BLaER1 treated with 17β-estradiol and CSF1 and Interleukin-3, amounts not matched to agents 10 nM and 100 nM (cell line): ENCODE measurements at regions not wholly inside any gene's neighbourhood (a gene's known extent, or its start where the extent isn't known, plus 50 kb on each side); places are given as distances from the start of the nearest gene placed in this dataset.

Experiments used
- H3K27ac ChIP-seq, 11 experiments: shearing (Covaris generic); formaldehyde crosslinking; 2 replicates each; pipeline ENCODE4 v1.8.1; 2022
- H3K27me3 ChIP-seq, 11 experiments: shearing (Covaris generic); formaldehyde crosslinking; 2 replicates each; pipeline ENCODE4 v1.8.1; 2022
- H3K36me3 ChIP-seq, 11 experiments: shearing (Covaris generic); formaldehyde crosslinking; 2 replicates each; pipeline ENCODE4 v1.8.1; 2022
- H3K4me1 ChIP-seq, 10 experiments: shearing (Covaris generic); formaldehyde crosslinking; 2 replicates each; pipeline ENCODE4 v1.8.1; 2022
- H3K4me2 ChIP-seq, 11 experiments: shearing (Covaris generic); formaldehyde crosslinking; 2 replicates each; pipeline ENCODE4 v1.8.1; 2022
- H3K4me3 ChIP-seq, 10 experiments: shearing (Covaris generic); formaldehyde crosslinking; 2 replicates each; pipeline ENCODE4 v1.8.1; 2022
- H3K9ac ChIP-seq, 11 experiments: shearing (Covaris generic); formaldehyde crosslinking; 2 replicates each; pipeline ENCODE4 v1.8.1; 2022
- H3K9me3 ChIP-seq, 11 experiments: shearing (Covaris generic); formaldehyde crosslinking; replicated peaks in 1 of 11; 2 replicates each; pipeline ENCODE4 v1.8.1; 2022
- H4K20me1 ChIP-seq, 11 experiments: shearing (Covaris generic); formaldehyde crosslinking; 2 replicates each; pipeline ENCODE4 v1.8.1; 2022
- Cebpa-rat ChIP-seq, 11 experiments: shearing (Covaris generic); IDR thresholded peaks; 2 replicates each; pipeline ENCODE4 v1.8.1; 2022

DNA sequence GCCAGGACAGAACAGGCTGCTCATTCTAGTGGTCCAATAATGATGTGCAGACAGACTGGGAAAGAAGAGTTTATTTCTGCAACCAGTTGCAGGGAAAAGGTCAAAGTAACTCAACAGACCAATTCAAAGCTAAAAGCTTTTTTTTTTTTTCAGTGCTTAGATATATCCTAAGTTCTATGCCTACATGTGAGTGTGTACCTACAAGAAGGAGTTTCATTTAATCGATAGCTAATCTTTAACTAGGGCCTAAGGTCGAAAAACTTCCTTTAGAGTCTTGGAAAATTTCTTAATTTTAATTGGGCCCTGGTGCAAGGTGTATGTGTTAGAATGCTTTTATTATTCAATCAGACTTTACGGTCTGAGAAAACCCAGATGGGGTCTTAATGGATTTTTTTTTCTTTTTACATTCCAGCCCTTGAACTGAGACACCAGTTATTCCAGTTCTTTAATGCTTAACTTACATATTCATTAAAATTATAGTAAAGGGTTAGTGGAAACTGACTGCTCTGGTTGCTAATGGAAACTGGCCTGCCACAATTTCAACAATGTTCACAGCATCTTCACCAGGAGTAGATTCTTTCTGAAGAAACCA is 365.3 kb downstream of the MTRR start:
- Histone ChIP-seq H3K4me1 (no peaks in the 10 kb centered on the region), H3K4me2 (no peak overlapping the region), H3K27me3 (no peaks in the 10 kb centered on the region), H4K20me1 (no peaks in the 10 kb centered on the region), H3K9me3 (no peaks in the 10 kb centered on the region), H3K9ac (no peak overlapping the region), H3K36me3 (no peaks in the 10 kb centered on the region), H3K27ac (no peak overlapping the region), H3K4me3 (no peak overlapping the region)
- no peak for TF ChIP-seq Cebpa-rat (IDR thresholded peaks at IDR 0.05)

DNA sequence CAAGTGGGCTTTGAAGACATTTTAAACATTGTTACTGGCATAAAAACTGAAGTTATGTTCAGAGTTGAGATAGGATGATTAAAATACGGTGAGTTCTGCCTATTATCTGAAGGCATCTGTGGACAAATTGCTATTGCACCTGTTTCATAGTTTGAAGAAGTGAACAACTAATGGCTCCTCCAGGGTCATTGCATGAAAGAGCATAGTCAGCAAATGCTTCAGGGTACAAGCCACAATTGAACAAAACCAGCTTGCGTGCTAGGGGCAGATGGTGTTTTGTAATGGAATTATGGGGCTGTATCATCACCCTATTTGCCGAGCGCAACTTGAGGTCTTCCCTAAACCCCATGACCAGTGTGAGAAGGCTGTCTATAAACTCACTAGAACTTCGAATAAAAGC is 369.1 kb downstream of the MTRR start:
- no peak overlapping the region for H3K4me2 ChIP-seq
- TF ChIP-seq Cebpa-rat (IDR thresholded peaks at IDR 0.05), result no peak
- no peaks in the 10 kb centered on the region for H3K4me1 ChIP-seq
- H3K9ac ChIP-seq, result no peak overlapping the region
- H3K4me3 ChIP-seq, result no peak overlapping the region
- no peaks in the 10 kb centered on the region for H4K20me1 ChIP-seq
- no peak overlapping the region for H3K27ac ChIP-seq
- H3K9me3 ChIP-seq, result peaks cover 0 to 5% (median 0%) of the 10 kb centered on the region in 11 experiments; a peak in 2 of 22 replicates
- H3K27me3 ChIP-seq, result no peaks in the 10 kb centered on the region
- H3K36me3 ChIP-seq, result no peaks in the 10 kb centered on the region

DNA sequence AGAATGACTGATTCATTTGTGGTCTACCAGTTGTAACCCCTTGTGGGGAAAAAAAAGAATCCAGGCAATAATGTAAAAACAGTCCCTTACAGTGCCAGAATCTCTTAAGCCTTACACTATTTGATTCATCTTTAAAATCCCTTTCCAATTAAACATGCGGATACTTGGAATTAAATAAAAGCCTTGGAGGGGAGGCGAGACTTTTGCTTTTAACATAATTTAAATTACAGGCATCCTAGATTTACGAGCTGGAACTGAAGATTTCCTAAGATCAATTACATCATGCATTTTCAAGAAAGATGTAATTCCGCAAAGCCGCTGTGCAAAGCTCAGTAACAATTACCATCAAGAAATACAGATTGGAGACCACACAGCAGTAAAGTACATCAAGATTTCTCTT is 370.2 kb downstream of the MTRR start:
- Histone ChIP-seq H3K9ac (no peak overlapping the region), H3K4me2 (no peak overlapping the region), H3K36me3 (no peaks in the 10 kb centered on the region), H3K27me3 (no peaks in the 10 kb centered on the region), H3K4me3 (no peak overlapping the region), H4K20me1 (no peaks in the 10 kb centered on the region), H3K4me1 (no peaks in the 10 kb centered on the region), H3K9me3 (peaks cover 0 to 14% (median 8%) of the 10 kb centered on the region in 11 experiments; a peak in 8 of 22 replicates), H3K27ac (no peak overlapping the region)
- TF ChIP-seq Cebpa-rat (IDR thresholded peaks at IDR 0.05), result no peak

DNA sequence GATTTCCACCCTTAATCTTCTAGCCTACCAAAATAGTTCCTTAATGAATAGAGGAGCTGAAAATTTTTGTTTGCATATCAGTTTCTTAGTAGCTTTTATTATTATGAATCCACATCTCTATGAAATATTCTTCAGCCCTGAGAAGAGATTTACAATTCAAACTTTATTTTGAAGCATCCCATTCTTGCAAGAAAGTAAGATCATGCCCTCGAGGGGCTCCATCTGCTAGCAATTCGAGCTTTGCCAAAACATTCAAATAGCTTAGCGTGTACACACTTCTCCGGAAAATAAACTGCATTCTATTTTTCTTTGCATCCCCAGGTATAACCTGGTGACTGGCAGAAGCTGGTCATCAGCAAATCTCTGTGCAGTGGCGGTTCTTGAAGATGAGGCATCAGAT is 370.7 kb downstream of the MTRR start:
- Histone ChIP-seq H3K4me1 (peaks cover 0 to 3% (median 0%) of the 10 kb centered on the region in 10 experiments; a peak in 1 of 20 replicates), H3K27me3 (no peaks in the 10 kb centered on the region), H4K20me1 (no peaks in the 10 kb centered on the region), H3K4me2 (no peak overlapping the region), H3K9me3 (peaks cover 0 to 16% (median 10%) of the 10 kb centered on the region in 11 experiments; a peak in 11 of 22 replicates), H3K27ac (no peak overlapping the region), H3K4me3 (no peak overlapping the region), H3K9ac (no peak overlapping the region), H3K36me3 (no peaks in the 10 kb centered on the region)
- no peak for TF ChIP-seq Cebpa-rat (IDR thresholded peaks at IDR 0.05)

DNA sequence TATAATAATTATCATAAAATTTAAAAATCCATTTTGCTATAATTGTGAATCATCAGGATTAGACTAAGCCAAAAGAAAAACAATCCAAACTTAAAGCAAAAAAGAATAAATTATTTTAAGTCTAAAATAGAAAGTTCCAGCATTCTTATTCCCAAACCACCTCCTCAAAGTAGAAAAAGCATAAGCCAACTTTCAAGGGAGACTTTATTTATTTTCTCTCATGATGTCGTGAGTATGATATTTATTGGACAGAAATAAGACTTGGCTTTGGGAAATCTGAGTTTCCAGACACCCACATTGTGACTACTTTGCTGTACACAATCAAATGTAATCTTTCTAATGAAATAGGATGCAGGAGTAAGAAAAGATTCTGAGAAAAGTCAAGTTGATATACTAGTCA is 372.1 kb downstream of the MTRR start:
- H3K4me2 ChIP-seq, result no peak overlapping the region
- no peak for TF ChIP-seq Cebpa-rat (IDR thresholded peaks at IDR 0.05)
- no peak overlapping the region for H3K27ac ChIP-seq
- H3K36me3 ChIP-seq, result no peaks in the 10 kb centered on the region
- H3K4me3 ChIP-seq, result no peak overlapping the region
- peaks cover 0 to 16% (median 10%) of the 10 kb centered on the region in 11 experiments; a peak in 11 of 22 replicates for H3K9me3 ChIP-seq
- H3K4me1 ChIP-seq, result peaks cover 0 to 7% (median 0%) of the 10 kb centered on the region in 10 experiments; a peak in 1 of 20 replicates
- no peak overlapping the region for H3K9ac ChIP-seq
- no peaks in the 10 kb centered on the region for H3K27me3 ChIP-seq
- H4K20me1 ChIP-seq, result no peaks in the 10 kb centered on the region

DNA sequence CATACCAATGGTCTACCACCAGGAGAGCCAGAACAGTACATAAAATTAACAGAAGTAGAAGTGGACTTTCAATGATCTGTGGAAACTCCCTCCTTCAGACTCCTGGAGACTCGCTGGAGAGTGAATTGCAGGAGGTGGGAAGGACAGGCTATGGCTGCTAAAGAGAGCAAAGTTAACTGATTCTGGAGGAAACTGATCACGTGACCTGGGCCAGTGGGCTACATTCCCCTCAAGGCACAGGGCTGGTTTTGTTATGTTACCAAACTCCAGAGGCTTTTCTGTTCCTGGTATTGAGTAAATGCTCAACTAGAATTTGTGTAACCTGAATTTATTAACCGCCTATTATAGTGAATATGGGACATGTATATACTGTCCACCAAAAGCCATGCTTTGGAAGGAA is 372.6 kb downstream of the MTRR start:
- no peaks in the 10 kb centered on the region for H3K36me3 ChIP-seq
- no peak for TF ChIP-seq Cebpa-rat (IDR thresholded peaks at IDR 0.05)
- H3K27ac ChIP-seq, result no peak overlapping the region

DNA sequence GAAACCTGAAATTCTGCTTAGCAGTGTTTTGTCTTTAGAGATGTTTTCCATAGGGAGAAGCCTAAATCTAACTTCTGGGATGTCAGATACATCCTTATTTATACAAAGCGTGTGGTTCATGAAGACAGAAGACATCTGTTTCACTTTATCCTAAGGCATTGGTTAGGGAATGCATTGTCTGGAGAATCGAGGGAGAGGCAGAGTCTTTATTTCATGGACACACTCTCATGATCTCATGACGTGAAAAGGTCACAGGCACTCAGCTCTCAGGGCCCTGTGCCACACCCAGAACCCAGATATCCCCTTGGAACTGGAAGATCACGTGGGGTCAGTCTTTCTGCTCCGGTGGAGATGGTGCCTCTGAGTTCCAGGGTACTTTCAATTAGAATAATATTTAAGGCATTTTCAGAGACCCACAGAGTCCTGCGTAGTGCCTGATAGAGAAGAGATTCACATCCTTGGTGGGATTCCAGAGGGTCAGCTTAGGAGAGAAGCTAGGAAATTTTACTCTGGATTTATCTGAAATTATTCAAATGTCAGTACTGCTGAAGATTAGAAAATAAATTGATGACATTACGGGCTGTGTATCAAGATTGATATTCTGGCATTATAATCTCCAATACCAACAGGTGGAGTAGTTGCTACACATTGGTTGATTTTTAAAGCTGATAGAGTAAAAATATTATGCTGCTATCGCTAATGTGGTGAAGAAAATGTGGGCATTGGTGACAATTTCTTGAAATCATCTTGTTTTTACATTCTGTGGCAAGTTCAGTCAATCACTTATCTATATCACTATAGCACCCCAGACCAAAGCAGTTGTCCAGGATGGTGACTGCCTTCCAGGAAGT is 378.3 kb downstream of the MTRR start:
- Histone ChIP-seq H3K27me3 (no peaks in the 10 kb centered on the region), H3K4me2 (no peak overlapping the region), H4K20me1 (no peaks in the 10 kb centered on the region), H3K9ac (no peak overlapping the region), H3K4me1 (peaks cover 0 to 7% (median 0%) of the 10 kb centered on the region in 10 experiments; a peak in 1 of 20 replicates), H3K9me3 (peaks cover 0 to 16% (median 10%) of the 10 kb centered on the region in 11 experiments; a peak in 11 of 22 replicates), H3K36me3 (no peaks in the 10 kb centered on the region), H3K4me3 (no peak overlapping the region), H3K27ac (no peak overlapping the region)
- TF ChIP-seq Cebpa-rat (IDR thresholded peaks at IDR 0.05), result no peak

More for the DNA sequence above, 372.6 kb downstream of the MTRR start:
- no peak overlapping the region for H3K9ac ChIP-seq
- no peak overlapping the region for H3K4me3 ChIP-seq
- H3K4me1 ChIP-seq, result peaks cover 0 to 7% (median 0%) of the 10 kb centered on the region in 10 experiments; a peak in 1 of 20 replicates
- H4K20me1 ChIP-seq, result no peaks in the 10 kb centered on the region
- H3K9me3 ChIP-seq, result peaks cover 0 to 16% (median 10%) of the 10 kb centered on the region in 11 experiments; a peak in 11 of 22 replicates
- no peaks in the 10 kb centered on the region for H3K27me3 ChIP-seq
- no peak overlapping the region for H3K4me2 ChIP-seq

DNA sequence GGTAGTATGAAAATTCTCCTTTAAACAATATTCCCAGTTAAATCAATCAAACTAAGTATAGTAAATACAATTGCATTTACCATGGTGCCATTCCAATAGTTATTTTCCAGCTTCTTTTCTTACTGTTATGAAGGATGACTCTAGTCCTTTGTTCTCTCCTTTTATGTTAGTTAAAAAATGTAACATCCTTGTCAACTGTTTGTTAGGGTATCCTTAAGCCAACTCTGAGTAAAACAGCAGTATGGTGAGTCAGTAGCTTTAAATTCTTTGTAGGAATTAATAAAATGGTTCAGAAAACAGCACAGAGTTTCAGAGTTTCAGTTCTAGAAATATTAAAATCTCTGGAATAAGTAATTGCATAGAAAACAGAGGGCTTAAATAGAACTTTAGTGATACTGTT is 384.4 kb downstream of the MTRR start:
- H3K9me3 ChIP-seq, result no peaks in the 10 kb centered on the region
- H4K20me1 ChIP-seq, result no peaks in the 10 kb centered on the region
- H3K36me3 ChIP-seq, result no peaks in the 10 kb centered on the region
- no peak for TF ChIP-seq Cebpa-rat (IDR thresholded peaks at IDR 0.05)
- no peak overlapping the region for H3K4me3 ChIP-seq
- H3K27ac ChIP-seq, result no peak overlapping the region
- H3K9ac ChIP-seq, result no peak overlapping the region
- H3K27me3 ChIP-seq, result no peaks in the 10 kb centered on the region
- H3K4me1 ChIP-seq, result no peaks in the 10 kb centered on the region
- no peak overlapping the region for H3K4me2 ChIP-seq

DNA sequence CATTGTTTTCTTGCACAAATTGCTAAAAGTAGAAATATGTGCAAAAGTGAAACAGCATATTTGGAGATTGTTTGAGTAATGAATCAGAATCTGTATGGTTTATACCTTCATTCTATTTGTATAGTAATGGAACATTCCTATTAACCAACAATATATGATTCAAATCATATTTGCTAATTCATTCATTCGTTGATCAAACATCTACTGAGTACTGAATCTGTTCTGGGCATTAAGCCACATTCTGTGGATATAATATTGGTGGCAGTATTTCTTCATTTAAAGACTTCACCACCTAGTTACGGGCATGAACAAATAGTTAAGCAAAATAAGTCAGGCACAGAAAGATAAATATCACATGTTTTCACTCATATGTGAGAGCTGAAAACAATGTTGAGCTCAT is 385.7 kb downstream of the MTRR start:
- H3K27me3 ChIP-seq, result no peaks in the 10 kb centered on the region
- H3K4me1 ChIP-seq, result no peaks in the 10 kb centered on the region
- no peaks in the 10 kb centered on the region for H3K9me3 ChIP-seq
- H3K36me3 ChIP-seq, result no peaks in the 10 kb centered on the region
- H3K4me2 ChIP-seq, result no peak overlapping the region
- H3K9ac ChIP-seq, result no peak overlapping the region
- no peak overlapping the region for H3K4me3 ChIP-seq
- no peak overlapping the region for H3K27ac ChIP-seq
- no peak for TF ChIP-seq Cebpa-rat (IDR thresholded peaks at IDR 0.05)
- H4K20me1 ChIP-seq, result no peaks in the 10 kb centered on the region
